IMR-90 (cell line): ENCODE measurements at regions not wholly inside any gene's neighbourhood (a gene's known extent, or its start where the extent isn't known, plus 50 kb on each side); places are given as distances from the start of the nearest gene placed in this dataset.
A peak's percentile ranks its signal among the peaks of the same experiment; 100 is the strongest.

Experiments
- ATAC-seq: fragments of 200-7000 bp; cut with Tn5 transposase; 2 replicates; pipeline ENCODE4 v1.9.1; 2020; ENCODE audit warnings: low read depth, mild to moderate bottlenecking, moderate library complexity
- BruUV-seq: library from RNA; stranded (reverse); fragments of 400-500 nt; replicated peaks from 2 replicates; lab custom pipeline; 2021; lab: Mats Ljungman, UMichigan
- CTCF ChIA-PET: fragments of 300-600 bp; formaldehyde crosslinking; extraction: SDS; loops from one replicate; lab custom pipeline; 2021; ENCODE audit warnings: antibody characterized with exemption; lab: Yijun Ruan, JAX
- POLR2A ChIA-PET: fragments of 300-600 bp; sonication (Branson Sonifier 250); formaldehyde crosslinking; loops from one replicate; lab custom pipeline; 2022; ENCODE audit warnings: antibody characterized with exemption; ENCODE audit not compliant: unreplicated experiment; lab: Charles Lee
- DNase-seq: peaks from one replicate; pipeline ENCODE4 v3.0.0; 2013
- H2AFZ ChIP-seq: replicated peaks from 2 replicates; pipeline ENCODE3; 2013; ENCODE audit warnings: low read length, mild to moderate bottlenecking; ENCODE audit not compliant: poor library complexity
- H2AK5ac ChIP-seq: 2 replicates; pipeline ENCODE4 v1.6.1; 2013; ENCODE audit warnings: low read depth, low read length, inconsistent platforms
- H2AK9ac ChIP-seq: replicated peaks from 2 replicates; pipeline ENCODE3; 2013; ENCODE audit warnings: mild to moderate bottlenecking, low read depth, low read length, moderate library complexity; ENCODE audit not compliant: poor library complexity
- H2BK120ac ChIP-seq: 2 replicates; pipeline ENCODE4 v1.6.1; 2013; ENCODE audit warnings: low read depth, low read length, inconsistent platforms
- H2BK15ac ChIP-seq: 3 replicates; pipeline ENCODE4 v1.6.1; 2013; ENCODE audit warnings: low read depth, low read length, inconsistent platforms
- H2BK20ac ChIP-seq: 2 replicates; pipeline ENCODE4 v1.6.1; 2013; ENCODE audit warnings: low read depth, mild to moderate bottlenecking, inconsistent platforms, low read length, moderate library complexity
- H2BK5ac ChIP-seq: 2 replicates; pipeline ENCODE4 v1.6.1; 2013; ENCODE audit warnings: mild to moderate bottlenecking, low read depth, low read length, inconsistent platforms; ENCODE audit not compliant: poor library complexity, severe bottlenecking
- H3K14ac ChIP-seq: replicated peaks from 2 replicates; pipeline ENCODE4 v1.6.1; 2013; ENCODE audit warnings: low read depth, low read length, inconsistent platforms
- H3K18ac ChIP-seq: 2 replicates; pipeline ENCODE4 v1.6.1; 2013; ENCODE audit warnings: low read depth, low read length, control low read depth
- H3K23ac ChIP-seq: 2 replicates; pipeline ENCODE4 v1.6.1; 2013; ENCODE audit warnings: low read depth, low read length, inconsistent platforms
- H3K27ac ChIP-seq: 2 replicates; pipeline ENCODE4 v1.5.1; 2013; ENCODE audit warnings: mild to moderate bottlenecking, control low read depth, low read length; ENCODE audit not compliant: insufficient read depth
- H3K27me3 ChIP-seq: 2 replicates; pipeline ENCODE4 v1.6.1; 2013; ENCODE audit warnings: low read length; ENCODE audit not compliant: control insufficient read depth, insufficient read depth
- H3K36me3 ChIP-seq: 2 replicates; pipeline ENCODE4 v1.6.1; 2013; ENCODE audit warnings: low read length, mixed read lengths; ENCODE audit not compliant: control insufficient read depth, insufficient read depth
- H3K4ac ChIP-seq: 2 replicates; pipeline ENCODE4 v1.6.1; 2013; ENCODE audit warnings: low read depth, low read length, inconsistent platforms
- H3K4me1 ChIP-seq: 2 replicates; pipeline ENCODE4 v1.6.1; 2013; ENCODE audit warnings: low read length, mixed read lengths; ENCODE audit not compliant: control insufficient read depth, insufficient read depth
- H3K4me2 ChIP-seq: 2 replicates; pipeline ENCODE4 v1.6.1; 2013; ENCODE audit warnings: low read depth, mild to moderate bottlenecking, control low read depth, low read length, moderate library complexity
- H3K4me3 ChIP-seq: 2 replicates; pipeline ENCODE4 v1.5.1; 2013; ENCODE audit warnings: low read depth, mild to moderate bottlenecking, control low read depth, low read length, moderate library complexity; ENCODE audit not compliant: insufficient read depth
- H3K56ac ChIP-seq: 2 replicates; pipeline ENCODE4 v1.6.1; 2013; ENCODE audit warnings: low read length, inconsistent platforms; ENCODE audit not compliant: insufficient read depth; ENCODE audit errors: extremely low read depth
- H3K79me1 ChIP-seq, 2 experiments: 2 replicates each; pipeline ENCODE4 v1.6.1; 2013; ENCODE audit warnings: low read length in 2 of 2, inconsistent platforms in 1 of 2, low read depth in 1 of 2
- H3K9ac ChIP-seq: 2 replicates; pipeline ENCODE4 v1.6.1; 2013; ENCODE audit warnings: low read depth, low read length, control low read depth
- H3K9me1 ChIP-seq: 2 replicates; pipeline ENCODE4 v1.6.1; 2013; ENCODE audit warnings: low read length, inconsistent platforms; ENCODE audit not compliant: insufficient read depth
- H3K9me3 ChIP-seq: 2 replicates; pipeline ENCODE4 v1.6.1; 2013; ENCODE audit warnings: low read length; ENCODE audit not compliant: control insufficient read depth, insufficient read depth
- H4K20me1 ChIP-seq: 2 replicates; pipeline ENCODE4 v1.6.1; 2013; ENCODE audit warnings: low read length, inconsistent platforms; ENCODE audit not compliant: insufficient read depth
- H4K5ac ChIP-seq: 2 replicates; pipeline ENCODE4 v1.6.1; 2013; ENCODE audit warnings: mild to moderate bottlenecking, low read depth, low read length, control low read depth
- H4K8ac ChIP-seq, 2 experiments: 2 replicates each; pipeline ENCODE4 v1.6.1; 2013; ENCODE audit warnings: low read depth in 2 of 2, low read length in 2 of 2, control low read depth in 1 of 2, inconsistent platforms in 1 of 2
- H4K91ac ChIP-seq: 2 replicates; pipeline ENCODE4 v1.6.1; 2013; ENCODE audit warnings: low read depth, low read length, inconsistent platforms; ENCODE audit not compliant: insufficient read depth
- BHLHE40 ChIP-seq: fragments of 150-350 bp; IDR thresholded peaks from 2 replicates; pipeline ENCODE4 v1.6.1; 2016; ENCODE audit warnings: mild to moderate bottlenecking, low read depth, low read length
- CTCF ChIP-seq: conservative IDR thresholded peaks from 2 replicates; pipeline ENCODE4 v1.5.1; 2012; ENCODE audit warnings: mild to moderate bottlenecking, low read depth, low read length, improper control_type of control experiment
- WGBS, 2 experiments: methylation state at CpG; one replicate each; pipeline versions ENCODE4 v1.1.5 to v1.1.7; 2013; ENCODE audit warnings: missing lambda C conversion rate in 2 of 2; ENCODE audit not compliant: insufficient read length in 1 of 2; ENCODE audit errors: extremely low coverage in 2 of 2; 5-methylcytosine and 5-hydroxymethylcytosine counted together
- dilution Hi-C: fragments of 300-500 bp; cut with HindIII; formaldehyde crosslinking; loops from one replicate; pipeline ENCODE4 v1.14.3; 2018; ENCODE audit warnings: low sequenced_read_pairs; ENCODE audit not compliant: unreplicated experiment
- in situ Hi-C: fragments of 300-500 bp; cut with MboI; formaldehyde crosslinking; loops from 3 replicates; pipeline ENCODE4 v1.14.3; 2019; ENCODE audit warnings: low sequenced_read_pairs, inconsistent platforms, mixed read lengths
- intact Hi-C: fragments of 100-400 bp; cut with micrococcal nuclease; formaldehyde crosslinking; loops from 2 replicates; pipeline ENCODE4 v1.10.0; 2022

- no peaks in the 10 kb centered on the region for H3K4me1 ChIP-seq
- H2AFZ ChIP-seq, result no peak overlapping the region
- DNase-seq, result no peak
- no CpG with 5 or more reads among the region's 4 CpGs for WGBS, 2 experiments
- H3K4ac ChIP-seq, result no peak overlapping the region
- dilution Hi-C loops, result no loop called here
- H3K27ac ChIP-seq, result no peak overlapping the region
- no peak overlapping the region for H2BK20ac ChIP-seq
- H3K4me3 ChIP-seq, result no peak overlapping the region
- no peak overlapping the region for H3K56ac ChIP-seq
- BruUV-seq, result no TSS peak
- no peak overlapping the region for H3K18ac ChIP-seq
- H3K79me1 ChIP-seq, result no peaks in the 10 kb centered on the region
- no peaks in the 10 kb centered on the region for H3K9me1 ChIP-seq
- no peak overlapping the region for H2AK5ac ChIP-seq
- in situ Hi-C loops, result no loop called here
- TF ChIP-seq BHLHE40, result no peak
- 0 out of 2 replicates have a peak, but pooled peaks have one; percentile 2 for TF ChIP-seq CTCF
- H4K20me1 ChIP-seq, result no peaks in the 10 kb centered on the region
- no peak overlapping the region for H3K23ac ChIP-seq
- intact Hi-C loops, result no loop called here
- no peak overlapping the region for H2AK9ac ChIP-seq
- no peaks in the 10 kb centered on the region for H3K36me3 ChIP-seq
- H3K9ac ChIP-seq, result no peak overlapping the region
- H4K91ac ChIP-seq, result no peak overlapping the region
- no peaks in the 10 kb centered on the region for H3K27me3 ChIP-seq
- ChIA-PET CTCF (interaction anchor here (0.5 to 0.9 kb wide), 3 partner anchors 12 to 1259 kb away, joined by 3 to 6 read pairs (median 3); no protein-coding TSS in a partner anchor), POLR2A (no interaction called here)
- ATAC-seq, result no peak
- H4K5ac ChIP-seq, result no peak overlapping the region
- H3K4me2 ChIP-seq, result no peak overlapping the region
- H3K14ac ChIP-seq, result no peak overlapping the region
- H2BK15ac ChIP-seq, result no peak overlapping the region
- no peak overlapping the region for H2BK5ac ChIP-seq
- H4K8ac ChIP-seq, result no peak overlapping the region
- no peak overlapping the region for H2BK120ac ChIP-seq
- no peaks in the 10 kb centered on the region for H3K9me3 ChIP-seq
Observed at GRCh38 chr6:113488812-113489685, 368.1 kb upstream of the MARCKS start.
